GM13977 (cell line): ENCODE measurements at regions not wholly inside any gene's neighbourhood (a gene's known extent, or its start where the extent isn't known, plus 50 kb on each side); places are given as distances from the start of the nearest gene placed in this dataset.

Experiments
- DNase-seq: peaks from one replicate; pipeline ENCODE4 v3.0.0; 2012; ENCODE audit warnings: low spot score
- CTCF ChIP-seq: IDR thresholded peaks from 2 replicates; pipeline ENCODE4 v1.5.1; 2012; ENCODE audit warnings: mild to moderate bottlenecking, control low read depth; ENCODE audit not compliant: insufficient read depth; ENCODE audit errors: extremely low read depth, missing control alignments
- in situ Hi-C: fragments of 300-500 bp; cut with MboI; formaldehyde crosslinking; loops from one replicate; pipeline ENCODE4 v1.12.0; 2022; ENCODE audit warnings: low sequenced_read_pairs, low pct_unique_long_range_greater_than_20kb, mixed read lengths, inconsistent platforms; ENCODE audit not compliant: unreplicated experiment

GRCh38 chrX:42496239-42496638 is 281.7 kb downstream of the PPP1R2C start:
- DNase-seq, result no peak
- in situ Hi-C loops, result no loop called here
- no peak for TF ChIP-seq CTCF

GRCh38 chrX:42495139-42495538 is 282.8 kb downstream of the PPP1R2C start:
- DNase-seq, result no peak
- in situ Hi-C loops, result no loop called here
- no peak for TF ChIP-seq CTCF

GRCh38 chrX:42491137-42491907 is 286.6 kb downstream of the PPP1R2C start:
- in situ Hi-C loops, result no loop called here
- no peak for TF ChIP-seq CTCF
- DNase-seq, result no peak

- no peak for DNase-seq
- in situ Hi-C loops, result no loop called here
- no peak for TF ChIP-seq CTCF
These were observed 287.9 kb downstream of the PPP1R2C start for GRCh38 chrX:42490111-42490510.

- in situ Hi-C loops, result no loop called here
- DNase-seq, result no peak
- no peak for TF ChIP-seq CTCF
These were observed 292.4 kb downstream of the PPP1R2C start for GRCh38 chrX:42485601-42486000.

- TF ChIP-seq CTCF, result no peak
- in situ Hi-C loops, result no loop called here
- no peak for DNase-seq
These were observed 293.7 kb downstream of the PPP1R2C start for GRCh38 chrX:42484233-42484632.
